ENCODE measurements at regions not wholly inside any gene's neighbourhood (a gene's known extent, or its start where the extent isn't known, plus 50 kb on each side); places are given as distances from the start of the nearest gene placed in this dataset.

DNA sequence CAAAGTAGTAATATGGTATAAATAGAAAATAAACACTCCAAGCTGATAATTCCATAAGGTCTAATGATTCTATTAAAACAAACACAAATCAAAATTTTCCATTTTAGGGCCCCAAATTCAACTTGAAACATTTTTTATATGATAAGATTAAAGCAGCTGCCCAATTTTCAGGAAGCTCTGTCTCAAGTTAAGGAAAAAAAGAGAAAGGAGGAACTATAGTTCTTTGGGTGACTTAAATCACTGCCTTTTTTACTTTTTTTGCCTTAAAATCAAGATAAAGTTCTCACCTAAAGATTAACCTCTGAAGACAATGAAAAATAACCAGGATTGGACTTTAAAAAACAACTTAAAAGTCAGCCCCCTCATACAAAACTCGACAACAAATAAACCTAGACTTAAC lies 76.0 kb upstream of the IFNE start:
- H3K27ac Mint-ChIP-seq, result peak overlapping the region; percentile 96
- TF ChIP-seq, protein P1, sequence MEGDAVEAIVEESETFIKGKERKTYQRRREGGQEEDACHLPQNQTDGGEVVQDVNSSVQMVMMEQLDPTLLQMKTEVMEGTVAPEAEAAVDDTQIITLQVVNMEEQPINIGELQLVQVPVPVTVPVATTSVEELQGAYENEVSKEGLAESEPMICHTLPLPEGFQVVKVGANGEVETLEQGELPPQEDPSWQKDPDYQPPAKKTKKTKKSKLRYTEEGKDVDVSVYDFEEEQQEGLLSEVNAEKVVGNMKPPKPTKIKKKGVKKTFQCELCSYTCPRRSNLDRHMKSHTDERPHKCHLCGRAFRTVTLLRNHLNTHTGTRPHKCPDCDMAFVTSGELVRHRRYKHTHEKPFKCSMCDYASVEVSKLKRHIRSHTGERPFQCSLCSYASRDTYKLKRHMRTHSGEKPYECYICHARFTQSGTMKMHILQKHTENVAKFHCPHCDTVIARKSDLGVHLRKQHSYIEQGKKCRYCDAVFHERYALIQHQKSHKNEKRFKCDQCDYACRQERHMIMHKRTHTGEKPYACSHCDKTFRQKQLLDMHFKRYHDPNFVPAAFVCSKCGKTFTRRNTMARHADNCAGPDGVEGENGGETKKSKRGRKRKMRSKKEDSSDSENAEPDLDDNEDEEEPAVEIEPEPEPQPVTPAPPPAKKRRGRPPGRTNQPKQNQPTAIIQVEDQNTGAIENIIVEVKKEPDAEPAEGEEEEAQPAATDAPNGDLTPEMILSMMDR (IDR thresholded peaks at IDR 0.05; ENCODE audit: unreplicated experiment), result no peak
- peaks cover 24% of the 10 kb centered on the region for H3K27me3 Mint-ChIP-seq (ENCODE audit: low read depth)
- H3K4me1 Mint-ChIP-seq, result peaks cover 42% of the 10 kb centered on the region
- H3K4me3 Mint-ChIP-seq, result peak overlapping the region; percentile 96
- no peaks in the 10 kb centered on the region for H3K36me3 Mint-ChIP-seq
- no peaks in the 10 kb centered on the region for H3K9me3 Mint-ChIP-seq
- no peak for DNase-seq (ENCODE audit: low spot score in 2 of 2, unreplicated experiment in 2 of 2)

DNA sequence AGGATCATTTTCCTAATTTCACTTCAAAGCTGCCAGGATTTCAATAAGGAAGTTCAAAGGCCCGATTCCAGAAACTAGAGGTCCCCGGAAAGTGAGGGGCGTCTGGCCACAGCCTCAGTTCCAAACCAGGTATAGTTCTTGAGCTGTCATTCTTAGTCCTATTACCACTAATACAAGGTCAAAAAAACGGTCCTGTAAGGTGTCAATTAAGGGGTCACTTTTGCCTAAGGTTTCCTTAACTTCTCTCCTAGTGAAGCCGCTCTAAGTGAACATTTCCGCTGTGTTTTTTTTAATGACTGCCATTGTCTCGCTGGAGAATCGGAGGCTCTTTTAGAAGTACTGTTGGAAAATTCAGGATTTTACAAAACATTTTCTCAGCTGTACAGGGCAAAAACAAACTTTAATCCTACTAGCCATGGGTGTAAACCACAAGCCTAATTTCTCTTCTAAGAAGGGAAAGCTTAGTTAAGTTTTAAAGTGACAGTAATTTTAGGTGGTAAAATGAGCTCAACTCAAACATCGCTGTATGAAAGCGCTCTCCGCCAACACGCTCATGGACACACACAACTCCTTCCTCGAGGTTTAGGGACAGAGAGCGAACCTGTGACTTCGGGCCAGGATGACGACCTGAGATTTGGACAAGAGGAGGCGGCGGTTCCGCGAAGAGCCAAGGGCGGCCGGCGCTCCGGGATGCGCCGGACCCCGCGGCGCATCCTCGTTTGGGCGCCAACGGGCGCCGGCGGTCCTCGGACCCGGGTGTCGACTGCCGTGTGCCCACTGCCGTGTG lies 76.7 kb upstream of the IFNE start:
- Mint-ChIP-seq H3K9me3 (no peaks in the 10 kb centered on the region), H3K4me3 (peak overlapping the region; percentile 96), H3K36me3 (no peaks in the 10 kb centered on the region), H3K27me3 (ENCODE audit: low read depth) (peaks cover 24% of the 10 kb centered on the region), H3K27ac (peak overlapping the region; percentile 96), H3K4me1 (peaks cover 42% of the 10 kb centered on the region)
- TF ChIP-seq, protein P1 (IDR thresholded peaks at IDR 0.05; ENCODE audit: unreplicated experiment), result no peak
- DNase-seq (ENCODE audit: low spot score in 2 of 2, unreplicated experiment in 2 of 2), result no peak

DNA sequence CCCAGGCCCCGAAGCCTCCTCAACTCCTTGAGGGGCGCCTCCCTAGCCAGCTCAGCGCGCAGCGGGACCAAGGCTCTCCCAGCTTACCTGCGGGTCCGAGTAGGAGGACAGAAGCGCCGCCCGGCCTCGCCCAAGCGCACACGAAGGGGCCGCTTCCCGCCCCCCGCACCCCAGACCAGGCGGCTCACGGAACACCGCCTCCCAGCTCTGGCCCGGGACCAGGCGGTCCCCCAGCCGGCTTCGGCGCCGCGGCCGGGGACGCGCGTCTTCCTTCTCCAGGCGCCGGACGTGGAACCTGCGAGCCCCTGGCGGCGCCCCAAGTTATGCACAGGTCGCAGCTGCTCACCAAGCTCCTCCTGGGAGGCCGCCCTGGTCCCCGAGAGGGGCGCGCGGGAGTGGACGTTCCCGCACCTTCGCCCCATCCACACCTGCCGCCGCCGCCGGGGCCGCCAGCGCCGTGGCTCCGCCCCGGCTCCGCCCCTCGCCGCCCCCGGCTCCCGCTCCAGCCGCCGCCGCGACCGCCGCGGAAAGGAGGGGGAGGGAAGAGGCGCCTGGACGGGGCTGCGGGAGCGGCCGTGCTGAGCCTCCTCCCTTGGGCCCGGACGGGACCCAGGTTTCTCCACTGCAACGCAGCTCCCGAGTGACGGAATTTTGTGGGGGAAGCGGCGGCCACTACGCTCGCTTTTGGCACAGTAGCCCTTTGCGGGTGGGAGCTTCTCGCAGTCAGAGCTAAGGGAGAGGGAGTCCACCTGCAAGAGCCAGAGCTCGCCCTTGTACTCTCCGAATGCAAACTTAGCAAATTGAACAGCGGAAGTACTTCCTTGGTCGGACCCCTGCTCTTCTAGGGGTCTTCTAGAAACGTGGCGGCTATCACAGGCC lies 77.5 kb upstream of the IFNE start:
- H3K4me1 Mint-ChIP-seq, result peaks cover 42% of the 10 kb centered on the region
- H3K27ac Mint-ChIP-seq, result peak overlapping the region; percentile 94
- H3K27me3 Mint-ChIP-seq (ENCODE audit: low read depth), result peaks cover 24% of the 10 kb centered on the region
- DNase-seq (ENCODE audit: low spot score in 2 of 2, unreplicated experiment in 2 of 2), result peak; percentile 59 to 80
- TF ChIP-seq, protein P1 (IDR thresholded peaks at IDR 0.05; ENCODE audit: unreplicated experiment), result no peak
- peak overlapping the region; percentile 96 for H3K4me3 Mint-ChIP-seq
- H3K9me3 Mint-ChIP-seq, result no peaks in the 10 kb centered on the region
- no peaks in the 10 kb centered on the region for H3K36me3 Mint-ChIP-seq

DNA sequence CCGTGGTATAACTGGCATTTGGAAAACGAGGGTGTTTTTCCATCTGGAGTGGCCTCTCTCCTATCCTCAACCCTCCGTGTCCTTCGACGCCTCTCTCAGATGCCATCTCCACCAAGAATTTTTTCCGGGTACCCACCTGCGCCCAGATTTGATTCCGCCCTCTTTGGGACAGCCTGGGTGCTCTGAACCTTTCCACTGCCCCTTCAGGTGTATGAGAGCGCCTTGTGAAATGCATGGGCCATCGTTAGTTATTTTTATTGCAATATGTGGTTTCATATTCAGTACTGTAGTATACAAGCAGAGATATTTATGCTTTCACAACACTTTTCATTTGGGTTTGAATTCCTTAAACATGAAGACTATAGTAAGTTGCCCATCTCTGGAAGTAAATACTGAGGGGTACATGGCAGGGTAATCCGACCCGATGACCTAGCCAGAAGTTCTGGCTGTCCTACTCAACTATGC lies 78.2 kb upstream of the IFNE start:
- TF ChIP-seq, protein P1 (IDR thresholded peaks at IDR 0.05; ENCODE audit: unreplicated experiment), result no peak
- Mint-ChIP-seq H3K27me3 (ENCODE audit: low read depth) (peaks cover 24% of the 10 kb centered on the region), H3K27ac (peak overlapping the region; percentile 94), H3K4me1 (peaks cover 39% of the 10 kb centered on the region), H3K4me3 (peak overlapping the region; percentile 96), H3K36me3 (no peaks in the 10 kb centered on the region), H3K9me3 (no peaks in the 10 kb centered on the region)
- no peak for DNase-seq (ENCODE audit: low spot score in 2 of 2, unreplicated experiment in 2 of 2)

DNA sequence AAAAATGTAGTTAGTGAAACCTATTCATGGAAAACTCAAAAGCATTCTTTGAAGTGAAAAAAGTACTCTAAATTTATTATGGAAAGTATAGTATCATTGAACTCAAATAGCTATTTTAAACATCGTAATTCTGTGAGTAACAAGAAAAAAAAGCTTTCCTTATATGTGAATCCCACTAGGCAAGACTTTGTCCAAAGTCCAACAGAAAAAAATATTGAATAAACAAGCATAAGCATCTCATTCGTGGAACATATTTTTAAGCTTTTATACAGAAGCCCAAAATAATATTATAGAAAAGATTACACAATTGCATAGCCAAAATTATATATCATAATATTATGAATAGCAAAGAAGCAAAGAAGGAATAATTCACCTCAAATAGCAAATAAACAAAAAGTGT lies 79.4 kb upstream of the IFNE start:
- H3K4me1 Mint-ChIP-seq, result peaks cover 31% of the 10 kb centered on the region
- H3K27me3 Mint-ChIP-seq (ENCODE audit: low read depth), result peaks cover 21% of the 10 kb centered on the region
- no peak for DNase-seq (ENCODE audit: low spot score in 2 of 2, unreplicated experiment in 2 of 2)
- no peaks in the 10 kb centered on the region for H3K36me3 Mint-ChIP-seq
- no peaks in the 10 kb centered on the region for H3K9me3 Mint-ChIP-seq
- H3K27ac Mint-ChIP-seq, result no peak overlapping the region
- no peak overlapping the region for H3K4me3 Mint-ChIP-seq
- TF ChIP-seq, protein P1 (IDR thresholded peaks at IDR 0.05; ENCODE audit: unreplicated experiment), result no peak

Data from mesothelial cell of epicardium (in vitro differentiated cells).